Urinary bladder (tissue), 3 donors: ENCODE measurements at regions not wholly inside any gene's neighbourhood (a gene's known extent, or its start where the extent isn't known, plus 50 kb on each side); places are given as distances from the start of the nearest gene placed in this dataset.
"Not testable (repeated sequence)": the region's sequence is repeated elsewhere in the genome, so short reads cannot be mapped to it uniquely, and the experiment has no call there.

Experiments used
- DNase-seq: peaks from one replicate; pipeline ENCODE4 v3.0.0-alpha.2; 2015; ENCODE audit errors: extremely low spot score
- H3K27ac ChIP-seq: one replicate; pipeline ENCODE4 v1.5.1; 2013; ENCODE audit warnings: low read depth, mild to moderate bottlenecking, moderate library complexity
- H3K36me3 ChIP-seq: one replicate; pipeline ENCODE4 v1.6.1; 2013; ENCODE audit warnings: mild to moderate bottlenecking, moderate library complexity; ENCODE audit not compliant: insufficient read depth
- H3K4me1 ChIP-seq: one replicate; pipeline ENCODE4 v1.6.1; 2013; ENCODE audit warnings: mild to moderate bottlenecking, moderate library complexity; ENCODE audit not compliant: insufficient read depth
- H3K4me3 ChIP-seq: one replicate; pipeline ENCODE4 v1.5.1; 2013; ENCODE audit warnings: low read depth, low read length
- WGBS: extraction: QIAGEN DNeasy Blood & Tissue Kit; methylation state at CpG from one replicate; pipeline ENCODE4 v1.1.7; 2013; 5-methylcytosine and 5-hydroxymethylcytosine counted together
- donor health status: healthy with polysubstance abuse.
- donor health status: healthy.

GRCh38 chr6:56744528-56744927, 101.8 kb upstream of the DST start:
- no peak overlapping the region for H3K4me3 ChIP-seq
- H3K36me3 ChIP-seq = no peaks in the 10 kb centered on the region
- no peaks in the 10 kb centered on the region for H3K4me1 ChIP-seq
- no peak for DNase-seq
- H3K27ac ChIP-seq = no peak overlapping the region
- 82% methylated on average over 3 of the region's 3 CpGs for WGBS

- Histone ChIP-seq H3K36me3 (no peaks in the 10 kb centered on the region), H3K27ac (no peak overlapping the region), H3K4me3 (no peak overlapping the region), H3K4me1 (no peaks in the 10 kb centered on the region)
- no peak for DNase-seq
- WGBS = 46% methylated on average over 6 of the region's 6 CpGs
Measured at GRCh38 chr6:56742122-56742791, 99.6 kb upstream of the DST start.

GRCh38 chr6:56741472-56741871, 98.8 kb upstream of the DST start:
- DNase-seq = no peak
- no peaks in the 10 kb centered on the region for H3K4me1 ChIP-seq
- H3K27ac ChIP-seq = no peak overlapping the region
- no peak overlapping the region for H3K4me3 ChIP-seq
- no peaks in the 10 kb centered on the region for H3K36me3 ChIP-seq

- no peak for DNase-seq
- WGBS = 98% methylated on average over 8 of the region's 8 CpGs
- H3K27ac ChIP-seq = no peak overlapping the region
- H3K4me1 ChIP-seq = no peaks in the 10 kb centered on the region
- no peak overlapping the region for H3K4me3 ChIP-seq
- H3K36me3 ChIP-seq = no peaks in the 10 kb centered on the region
Measured at GRCh38 chr6:56739836-56740815, 97.4 kb upstream of the DST start.

GRCh38 chr6:56736804-56737203, 94.1 kb upstream of the DST start:
- H3K27ac ChIP-seq = no peak overlapping the region
- 96% methylated on average over 4 of the region's 4 CpGs for WGBS
- no peaks in the 10 kb centered on the region for H3K36me3 ChIP-seq
- DNase-seq = no peak
- H3K4me1 ChIP-seq = no peaks in the 10 kb centered on the region
- H3K4me3 ChIP-seq = no peak overlapping the region

GRCh38 chr6:56734335-56734734, 91.6 kb upstream of the DST start:
- 86% methylated on average over 2 of the region's 2 CpGs for WGBS
- no peaks in the 10 kb centered on the region for H3K36me3 ChIP-seq
- no peak for DNase-seq
- no peak overlapping the region for H3K27ac ChIP-seq
- no peak overlapping the region for H3K4me3 ChIP-seq
- H3K4me1 ChIP-seq = no peaks in the 10 kb centered on the region

GRCh38 chr6:56733211-56733697, 90.6 kb upstream of the DST start:
- no peak for DNase-seq
- H3K27ac ChIP-seq = no peak overlapping the region
- no peaks in the 10 kb centered on the region for H3K4me1 ChIP-seq
- WGBS = 95% methylated on average over 1 of the region's 1 CpG
- H3K36me3 ChIP-seq = no peaks in the 10 kb centered on the region
- H3K4me3 ChIP-seq = no peak overlapping the region

GRCh38 chr6:56732517-56732916, 89.8 kb upstream of the DST start:
- H3K4me3 ChIP-seq = no peak overlapping the region
- no peak for DNase-seq
- no peak overlapping the region for H3K27ac ChIP-seq
- H3K36me3 ChIP-seq = no peaks in the 10 kb centered on the region
- no peaks in the 10 kb centered on the region for H3K4me1 ChIP-seq
- WGBS = 46% methylated on average over 4 of the region's 4 CpGs

GRCh38 chr6:56730663-56731529, 88.2 kb upstream of the DST start:
- DNase-seq = no peak
- no peaks in the 10 kb centered on the region for H3K36me3 ChIP-seq
- no peaks in the 10 kb centered on the region for H3K4me1 ChIP-seq
- H3K27ac ChIP-seq = no peak overlapping the region
- WGBS = 60% methylated on average over 5 of the region's 5 CpGs
- no peak overlapping the region for H3K4me3 ChIP-seq

GRCh38 chr6:56729719-56730118, 87.0 kb upstream of the DST start:
- H3K4me1 ChIP-seq = no peaks in the 10 kb centered on the region
- no peak overlapping the region for H3K27ac ChIP-seq
- H3K36me3 ChIP-seq = no peaks in the 10 kb centered on the region
- H3K4me3 ChIP-seq = no peak overlapping the region
- no peak for DNase-seq
- WGBS = 78% methylated on average over 3 of the region's 3 CpGs

GRCh38 chr6:56729166-56729565, 86.5 kb upstream of the DST start:
- 95% methylated on average over 10 of the region's 10 CpGs for WGBS
- not testable (repeated sequence) for H3K4me1 ChIP-seq, DNase-seq

GRCh38 chr6:56727097-56727850, 84.6 kb upstream of the DST start:
- no peaks in the 10 kb centered on the region for H3K4me1 ChIP-seq
- no peaks in the 10 kb centered on the region for H3K36me3 ChIP-seq
- DNase-seq = no peak
- no peak overlapping the region for H3K4me3 ChIP-seq
- WGBS = 62% methylated on average over 4 of the region's 4 CpGs
- no peak overlapping the region for H3K27ac ChIP-seq

More at GRCh38 chr6:56729166-56729565, 86.5 kb upstream of the DST start:
- not testable (repeated sequence) for H3K36me3 ChIP-seq, H3K4me3 ChIP-seq, H3K27ac ChIP-seq

GRCh38 chr6:56725254-56725653, 82.6 kb upstream of the DST start:
- Histone ChIP-seq H3K4me1 (no peaks in the 10 kb centered on the region), H3K27ac (no peak overlapping the region), H3K36me3 (no peaks in the 10 kb centered on the region), H3K4me3 (no peak overlapping the region)
- 93% methylated on average over 2 of the region's 2 CpGs for WGBS
- DNase-seq = no peak
